ENCODE measurements at regions not wholly inside any gene's neighbourhood (a gene's known extent, or its start where the extent isn't known, plus 50 kb on each side); places are given as distances from the start of the nearest gene placed in this dataset.
"Not testable (repeated sequence)": the region's sequence is repeated elsewhere in the genome, so short reads cannot be mapped to it uniquely, and the experiment has no call there.

GRCh38 chr6:103326760-103327757 is 1532.7 kb downstream of the HACE1 start:
- DNase-seq (ENCODE audit: low spot score): no peak

GRCh38 chr6:103313432-103313831 is 1546.3 kb downstream of the HACE1 start:
- no peak for DNase-seq (ENCODE audit: low spot score)

GRCh38 chr6:103294376-103294775 is 1565.3 kb downstream of the HACE1 start:
- not testable (repeated sequence) for DNase-seq (ENCODE audit: low spot score)

GRCh38 chr6:103284835-103285234 is 1574.9 kb downstream of the HACE1 start:
- no peak for DNase-seq (ENCODE audit: low spot score)

- DNase-seq (ENCODE audit: low spot score): no peak
Observed at GRCh38 chr6:103280417-103280816, 1579.3 kb downstream of the HACE1 start.

- no peak for DNase-seq (ENCODE audit: low spot score)
Observed at GRCh38 chr6:103277936-103278335, 1581.8 kb downstream of the HACE1 start.

GRCh38 chr6:103273048-103273447 is 1586.7 kb downstream of the HACE1 start:
- DNase-seq (ENCODE audit: low spot score): peak; percentile 16

- DNase-seq (ENCODE audit: low spot score): no peak
Observed at GRCh38 chr6:103269581-103269980, 1590.1 kb downstream of the HACE1 start.

- no peak for DNase-seq (ENCODE audit: low spot score)
Observed at GRCh38 chr6:103268335-103268734, 1591.4 kb downstream of the HACE1 start.

- DNase-seq (ENCODE audit: low spot score): no peak
Observed at GRCh38 chr6:103264020-103264419, 1595.7 kb downstream of the HACE1 start.

- no peak for DNase-seq (ENCODE audit: low spot score)
Observed at GRCh38 chr6:103255132-103255531, 1604.6 kb downstream of the HACE1 start.

GRCh38 chr6:103236923-103237322 is 1622.8 kb downstream of the HACE1 start:
- peak; percentile 3 for DNase-seq (ENCODE audit: low spot score)

GRCh38 chr6:103231181-103231580 is 1628.5 kb downstream of the HACE1 start:
- DNase-seq (ENCODE audit: low spot score): no peak

- DNase-seq (ENCODE audit: low spot score): no peak
Observed at GRCh38 chr6:103215847-103216246, 1643.9 kb downstream of the HACE1 start.

GRCh38 chr6:103210686-103211085 is 1649.0 kb downstream of the HACE1 start:
- DNase-seq (ENCODE audit: low spot score): no peak

GRCh38 chr6:103198386-103198785 is 1661.3 kb downstream of the HACE1 start:
- no peak for DNase-seq (ENCODE audit: low spot score)

GRCh38 chr6:103193413-103193812 is 1666.3 kb downstream of the HACE1 start:
- no peak for DNase-seq (ENCODE audit: low spot score)

GRCh38 chr6:103191391-103192093 is 1668.2 kb downstream of the HACE1 start:
- DNase-seq (ENCODE audit: low spot score): no peak

- no peak for DNase-seq (ENCODE audit: low spot score)
Observed at GRCh38 chr6:103184776-103185175, 1674.9 kb downstream of the HACE1 start.

GRCh38 chr6:103183831-103184411 is 1675.8 kb downstream of the HACE1 start:
- no peak for DNase-seq (ENCODE audit: low spot score)

- no peak for DNase-seq (ENCODE audit: low spot score)
Observed at GRCh38 chr6:103178193-103178592, 1681.5 kb downstream of the HACE1 start.

GRCh38 chr6:103177791-103178190 is 1681.9 kb downstream of the HACE1 start:
- DNase-seq (ENCODE audit: low spot score): no peak

- DNase-seq (ENCODE audit: low spot score): no peak
Observed at GRCh38 chr6:103175056-103175455, 1684.7 kb downstream of the HACE1 start.

Data from HuH-7.5 (cell line).